ENCODE measurements at regions not wholly inside any gene's neighbourhood (a gene's known extent, or its start where the extent isn't known, plus 50 kb on each side); places are given as distances from the start of the nearest gene placed in this dataset.

DNA sequence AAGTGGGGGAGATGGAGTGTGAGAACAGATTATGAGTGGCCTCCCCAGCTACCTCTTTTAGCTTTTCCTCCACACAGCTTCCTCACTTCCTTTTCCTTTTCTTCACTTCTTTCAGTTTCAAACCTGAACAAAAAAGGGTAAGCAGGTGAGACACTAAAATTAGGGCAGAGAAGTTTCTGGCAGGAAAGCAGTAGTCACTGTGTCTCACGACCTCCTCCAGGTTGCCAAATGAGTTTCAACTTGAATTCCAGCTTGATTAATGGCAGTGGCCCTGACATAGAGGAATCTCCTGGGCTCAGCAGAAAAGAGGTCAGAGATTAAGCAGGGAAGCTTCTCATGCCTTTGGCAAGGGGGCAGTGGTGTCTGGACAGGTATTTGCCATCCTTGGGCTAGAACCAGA lies 63.7 kb upstream of the SPINK5 start:
- H3K4me3 ChIP-seq (ENCODE audit: low read depth, low read length), result no peak overlapping the region
- DNase-seq, result no peak
- H3K27me3 ChIP-seq (ENCODE audit: insufficient read depth, low read depth, severe bottlenecking), result no peaks in the 10 kb centered on the region
- no peak overlapping the region for H3K27ac ChIP-seq
- H3K9me3 ChIP-seq (ENCODE audit: severe bottlenecking), result peaks cover 8% of the 10 kb centered on the region
- TF ChIP-seq, protein P1, sequence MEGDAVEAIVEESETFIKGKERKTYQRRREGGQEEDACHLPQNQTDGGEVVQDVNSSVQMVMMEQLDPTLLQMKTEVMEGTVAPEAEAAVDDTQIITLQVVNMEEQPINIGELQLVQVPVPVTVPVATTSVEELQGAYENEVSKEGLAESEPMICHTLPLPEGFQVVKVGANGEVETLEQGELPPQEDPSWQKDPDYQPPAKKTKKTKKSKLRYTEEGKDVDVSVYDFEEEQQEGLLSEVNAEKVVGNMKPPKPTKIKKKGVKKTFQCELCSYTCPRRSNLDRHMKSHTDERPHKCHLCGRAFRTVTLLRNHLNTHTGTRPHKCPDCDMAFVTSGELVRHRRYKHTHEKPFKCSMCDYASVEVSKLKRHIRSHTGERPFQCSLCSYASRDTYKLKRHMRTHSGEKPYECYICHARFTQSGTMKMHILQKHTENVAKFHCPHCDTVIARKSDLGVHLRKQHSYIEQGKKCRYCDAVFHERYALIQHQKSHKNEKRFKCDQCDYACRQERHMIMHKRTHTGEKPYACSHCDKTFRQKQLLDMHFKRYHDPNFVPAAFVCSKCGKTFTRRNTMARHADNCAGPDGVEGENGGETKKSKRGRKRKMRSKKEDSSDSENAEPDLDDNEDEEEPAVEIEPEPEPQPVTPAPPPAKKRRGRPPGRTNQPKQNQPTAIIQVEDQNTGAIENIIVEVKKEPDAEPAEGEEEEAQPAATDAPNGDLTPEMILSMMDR (IDR thresholded peaks at IDR 0.05; ENCODE audit: low read depth, low read length), result no peak
- no peaks in the 10 kb centered on the region for H3K36me3 ChIP-seq

DNA sequence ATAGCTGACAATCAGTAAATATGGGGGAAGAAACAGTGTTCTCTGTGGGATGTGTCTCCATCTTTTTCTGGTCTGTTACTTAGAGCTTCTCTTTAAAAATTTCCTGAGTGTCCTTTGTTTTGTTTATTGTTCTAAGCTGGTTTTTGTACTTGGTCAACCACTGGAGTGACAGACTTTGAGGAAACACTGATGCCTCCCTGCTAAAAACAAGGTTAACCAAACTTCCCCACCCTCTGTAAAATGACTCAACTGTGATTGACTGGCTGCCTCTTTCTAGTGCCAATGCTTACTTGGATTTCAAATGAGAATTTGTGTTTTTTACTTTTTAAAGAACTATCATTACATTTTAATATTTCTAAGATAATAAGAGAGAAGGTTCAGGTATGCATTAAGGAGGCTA lies 65.1 kb upstream of the SPINK5 start:
- TF ChIP-seq, protein P1 (IDR thresholded peaks at IDR 0.05; ENCODE audit: low read depth, low read length), result no peak
- no peak overlapping the region for H3K27ac ChIP-seq
- H3K36me3 ChIP-seq, result no peaks in the 10 kb centered on the region
- no peak overlapping the region for H3K4me3 ChIP-seq (ENCODE audit: low read depth, low read length)
- peaks cover 8% of the 10 kb centered on the region for H3K9me3 ChIP-seq (ENCODE audit: severe bottlenecking)
- no peak for DNase-seq
- H3K27me3 ChIP-seq (ENCODE audit: insufficient read depth, low read depth, severe bottlenecking), result no peaks in the 10 kb centered on the region

DNA sequence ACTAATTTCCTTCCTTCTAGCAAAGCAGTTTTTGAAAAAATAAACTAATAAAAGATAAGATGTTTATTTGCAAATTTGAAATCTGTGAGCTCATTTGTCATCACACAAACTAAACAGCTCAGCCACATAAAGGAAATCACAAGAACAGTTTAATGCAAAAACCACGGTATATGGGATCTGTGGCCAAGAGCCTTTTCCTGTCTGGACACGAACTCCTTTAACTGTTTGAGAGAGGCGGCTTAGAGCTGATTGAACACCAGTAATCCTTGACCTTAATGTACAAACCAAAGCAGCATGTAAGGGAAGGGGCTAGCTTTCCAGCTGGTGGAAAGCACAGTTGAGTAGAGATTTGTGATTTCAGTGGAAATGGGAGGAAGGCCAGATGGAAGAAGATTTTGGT lies 66.3 kb upstream of the SPINK5 start:
- no peaks in the 10 kb centered on the region for H3K27me3 ChIP-seq (ENCODE audit: insufficient read depth, low read depth, severe bottlenecking)
- no peak overlapping the region; the same call in 1 of the 2 replicates for H3K27ac ChIP-seq
- TF ChIP-seq, protein P1 (IDR thresholded peaks at IDR 0.05; ENCODE audit: low read depth, low read length), result no peak
- peaks cover 8% of the 10 kb centered on the region for H3K9me3 ChIP-seq (ENCODE audit: severe bottlenecking)
- DNase-seq, result peak; percentile 17
- no peak overlapping the region for H3K4me3 ChIP-seq (ENCODE audit: low read depth, low read length)
- H3K36me3 ChIP-seq, result no peaks in the 10 kb centered on the region

DNA sequence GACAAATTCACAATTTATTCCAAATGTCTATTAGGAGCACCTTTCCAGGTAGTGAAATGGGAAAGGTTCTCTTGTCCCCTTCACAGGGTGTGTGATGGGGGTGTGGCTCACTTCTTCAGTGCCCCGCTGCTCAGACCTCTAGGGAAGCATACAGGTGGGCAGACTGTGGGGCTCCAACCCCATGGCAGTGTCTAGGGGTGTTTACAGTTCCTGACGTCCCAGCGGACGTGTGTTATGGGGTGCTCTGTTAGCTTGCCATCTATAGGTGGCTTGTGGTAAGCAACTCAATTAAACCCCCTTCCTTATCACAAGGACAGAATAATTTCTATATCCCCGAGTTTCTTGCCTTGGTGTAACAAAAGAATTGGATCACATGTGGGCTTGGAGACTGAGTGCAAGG lies 67.4 kb upstream of the SPINK5 start:
- TF ChIP-seq, protein P1 (IDR thresholded peaks at IDR 0.05; ENCODE audit: low read depth, low read length), result no peak

DNA sequence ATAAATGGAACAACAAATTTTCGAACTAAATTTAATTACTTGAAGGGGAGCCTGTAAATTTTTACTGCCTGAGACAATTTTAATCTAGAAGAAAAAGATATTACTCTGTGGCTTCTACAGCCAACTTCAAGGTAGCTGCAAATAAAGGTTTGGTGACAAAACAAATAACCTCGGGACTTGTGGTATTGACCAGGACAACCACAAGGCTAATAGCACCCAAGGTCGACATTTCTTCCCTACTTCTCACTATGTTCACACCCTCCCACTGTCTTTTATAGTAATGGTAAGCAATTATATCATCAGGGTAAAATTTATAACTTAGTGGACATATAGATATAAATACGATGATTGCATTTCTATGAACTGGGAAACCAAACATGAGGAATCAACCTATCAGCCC lies 67.9 kb upstream of the SPINK5 start:
- no peak for DNase-seq
- no peak overlapping the region for H3K4me3 ChIP-seq (ENCODE audit: low read depth, low read length)

More for the DNA sequence above, 67.4 kb upstream of the SPINK5 start:
- H3K4me3 ChIP-seq (ENCODE audit: low read depth, low read length), result no peak overlapping the region
- DNase-seq, result no peak
- no peak overlapping the region for H3K27ac ChIP-seq
- H3K9me3 ChIP-seq (ENCODE audit: severe bottlenecking), result no peaks in the 10 kb centered on the region
- no peaks in the 10 kb centered on the region for H3K27me3 ChIP-seq (ENCODE audit: insufficient read depth, low read depth, severe bottlenecking)
- H3K36me3 ChIP-seq, result no peaks in the 10 kb centered on the region

DNA sequence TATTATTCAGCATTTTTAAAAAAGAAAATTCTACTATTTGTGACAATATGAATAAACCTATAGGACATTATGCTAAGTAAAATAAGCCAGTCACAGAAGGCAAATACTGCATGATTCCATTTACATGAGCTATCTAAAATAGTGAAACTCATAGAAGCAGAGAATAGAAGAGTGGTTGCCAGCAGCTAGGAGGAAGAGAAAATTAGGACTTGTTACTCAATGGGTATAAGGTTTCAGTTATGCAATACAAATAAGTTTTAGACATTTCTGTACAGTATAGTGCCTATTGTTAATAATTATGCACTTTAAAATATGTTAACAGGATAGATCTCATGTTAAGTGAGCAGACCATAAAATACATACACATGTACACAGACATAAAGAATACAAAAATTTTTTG lies 73.8 kb upstream of the SPINK5 start:
- no peak for DNase-seq
- no peak overlapping the region for H3K4me3 ChIP-seq (ENCODE audit: low read depth, low read length)
- no peaks in the 10 kb centered on the region for H3K36me3 ChIP-seq
- no peak overlapping the region for H3K27ac ChIP-seq
- H3K27me3 ChIP-seq (ENCODE audit: insufficient read depth, low read depth, severe bottlenecking), result no peaks in the 10 kb centered on the region
- TF ChIP-seq, protein P1 (IDR thresholded peaks at IDR 0.05; ENCODE audit: low read depth, low read length), result no peak
- H3K9me3 ChIP-seq (ENCODE audit: severe bottlenecking), result no peaks in the 10 kb centered on the region

More for the DNA sequence above, 67.9 kb upstream of the SPINK5 start:
- no peak overlapping the region for H3K27ac ChIP-seq
- H3K36me3 ChIP-seq, result no peaks in the 10 kb centered on the region
- no peaks in the 10 kb centered on the region for H3K9me3 ChIP-seq (ENCODE audit: severe bottlenecking)
- no peaks in the 10 kb centered on the region for H3K27me3 ChIP-seq (ENCODE audit: insufficient read depth, low read depth, severe bottlenecking)
- TF ChIP-seq, protein P1 (IDR thresholded peaks at IDR 0.05; ENCODE audit: low read depth, low read length), result no peak
